Right lobe of liver (tissue), 4 donors: ENCODE measurements at regions not wholly inside any gene's neighbourhood (a gene's known extent, or its start where the extent isn't known, plus 50 kb on each side); places are given as distances from the start of the nearest gene placed in this dataset.

Source experiments
- CTCF ChIP-seq, 4 donors: fragments of 200-600 bp in 3 of 4; fragments of 450-650 bp in 1 of 4; IDR thresholded peaks; one replicate each; pipeline versions ENCODE4 v1.5.1 to v1.8.0; 2016 to 2022; ENCODE audit warnings: antibody characterized with exemption in 4 of 4, mild to moderate bottlenecking in 2 of 4
- POLR2A ChIP-seq: fragments of 450-650 bp; IDR thresholded peaks from one replicate; pipeline ENCODE4 v1.6.1; 2017; ENCODE audit warnings: antibody characterized with exemption, mild to moderate bottlenecking
- donor health status: DM: no; HTN: no; CAD: no.
- donor health status: DM: no; HTN: no; CAD: no.
- donor health status: DM: no; HTN: yes; CAD: no.

GRCh38 chr5:117299936-117300328, 725.3 kb upstream of the SEMA6A start:
- TF ChIP-seq CTCF (IDR thresholded peaks at IDR 0.05), result no peak
- TF ChIP-seq POLR2A, result no peak
